GM21390 (cell line): ENCODE measurements at regions not wholly inside any gene's neighbourhood (a gene's known extent, or its start where the extent isn't known, plus 50 kb on each side); places are given as distances from the start of the nearest gene placed in this dataset.
"Not testable (repeated sequence)": the region's sequence is repeated elsewhere in the genome, so short reads cannot be mapped to it uniquely, and the experiment has no call there.

ENCODE experiments used
- ATAC-seq: cut with Tn5 transposase; IDR thresholded peaks from one replicate; pipeline ENCODE4 v1.9.1; 2021; ENCODE audit not compliant: unreplicated experiment

- no peak for ATAC-seq
Observed at GRCh38 chr9:24698881-24699518, 153.3 kb upstream of the IZUMO3 start.

DNA sequence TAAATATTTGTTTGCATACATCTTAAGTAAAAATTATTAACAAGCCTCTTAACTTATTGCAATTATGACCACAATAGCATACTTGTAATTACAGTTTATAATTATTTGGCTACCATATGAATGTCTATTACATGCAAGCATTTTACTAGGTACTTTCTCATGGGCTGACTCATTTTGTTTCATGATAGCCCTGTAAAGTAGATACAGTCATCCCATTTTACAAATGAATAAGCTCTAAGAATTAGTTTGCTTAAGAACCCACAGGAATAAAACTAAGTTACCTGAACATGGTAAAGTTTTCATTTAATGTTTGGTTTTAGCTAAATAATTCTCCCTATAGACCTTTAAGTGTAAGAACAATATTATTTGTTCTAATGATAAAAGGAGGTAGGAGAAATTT is 126.6 kb upstream of the IZUMO3 start:
- ATAC-seq, result no peak

DNA sequence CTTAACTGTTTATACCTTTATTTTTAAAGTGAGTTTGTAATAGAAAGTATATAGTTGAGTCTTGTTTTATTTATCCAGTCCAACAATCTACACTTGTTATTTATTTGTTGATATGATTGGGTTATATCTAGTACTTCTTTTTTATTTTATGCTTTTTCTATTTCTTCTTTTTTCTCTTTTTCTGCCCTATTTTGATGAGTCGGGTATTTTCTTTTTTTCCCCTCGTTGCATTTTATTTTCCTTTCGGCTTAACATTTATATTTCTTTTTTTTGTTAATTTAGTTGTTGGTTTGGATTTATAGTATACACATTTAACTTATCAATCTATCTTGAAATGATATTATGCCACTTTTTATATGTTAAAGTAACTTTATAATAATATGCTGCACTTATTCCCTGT is 111.7 kb upstream of the IZUMO3 start:
- no peak for ATAC-seq

GRCh38 chr9:24652181-24652580 is 106.5 kb upstream of the IZUMO3 start:
- ATAC-seq, result no peak

DNA sequence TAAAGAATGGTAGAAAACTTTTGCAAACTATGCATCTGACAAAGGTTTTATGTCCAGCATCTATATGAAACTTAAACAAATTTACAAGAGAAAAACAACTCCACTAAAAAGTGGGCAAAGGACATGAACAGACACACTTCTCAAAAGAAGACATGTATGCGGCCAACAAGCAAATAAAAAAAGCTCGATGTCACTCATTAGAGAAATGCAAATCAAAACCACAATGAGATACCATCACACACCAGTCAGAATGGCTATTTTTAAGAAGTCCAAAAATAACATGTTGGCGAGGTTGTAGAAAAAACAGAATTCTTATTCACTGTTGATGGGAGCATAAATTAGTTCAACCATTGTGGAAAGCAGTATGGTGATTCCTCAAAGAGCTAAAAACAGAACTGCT is 83.1 kb upstream of the IZUMO3 start:
- ATAC-seq, result not testable (repeated sequence)

DNA sequence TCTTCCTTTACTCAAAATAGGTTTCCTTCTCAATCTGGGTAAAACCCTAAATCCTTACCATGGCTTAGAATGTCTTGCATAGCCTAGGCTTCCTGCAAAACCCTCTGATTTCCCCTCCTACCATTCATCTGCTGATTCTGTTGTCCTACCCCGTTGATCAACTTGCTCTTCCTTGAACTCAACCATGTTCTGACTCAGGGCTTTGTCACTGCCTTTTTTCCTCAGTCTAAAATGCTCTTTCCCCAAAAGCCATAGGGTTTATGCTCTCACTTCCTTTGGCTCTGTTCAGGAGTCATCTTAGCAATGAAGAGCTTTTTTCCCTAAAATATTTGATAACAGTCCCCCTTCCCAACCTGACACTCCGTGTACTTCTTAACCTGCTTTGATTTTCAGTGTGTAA is 79.4 kb upstream of the IZUMO3 start:
- no peak for ATAC-seq

GRCh38 chr9:24624481-24624880 is 78.8 kb upstream of the IZUMO3 start:
- no peak for ATAC-seq

GRCh38 chr9:24620741-24621140 is 75.0 kb upstream of the IZUMO3 start:
- ATAC-seq, result no peak

GRCh38 chr9:24616863-24617262 is 71.2 kb upstream of the IZUMO3 start:
- ATAC-seq, result no peak

- no peak for ATAC-seq
Observed at GRCh38 chr9:24614070-24614469, 68.4 kb upstream of the IZUMO3 start.

- no peak for ATAC-seq
Observed at GRCh38 chr9:24608599-24608998, 62.9 kb upstream of the IZUMO3 start.

GRCh38 chr9:24602693-24603352 is 57.1 kb upstream of the IZUMO3 start:
- ATAC-seq, result no peak
